ENCODE measurements at regions not wholly inside any gene's neighbourhood (a gene's known extent, or its start where the extent isn't known, plus 50 kb on each side); places are given as distances from the start of the nearest gene placed in this dataset.
A peak's percentile ranks its signal among the peaks of the same experiment; 100 is the strongest.

DNA sequence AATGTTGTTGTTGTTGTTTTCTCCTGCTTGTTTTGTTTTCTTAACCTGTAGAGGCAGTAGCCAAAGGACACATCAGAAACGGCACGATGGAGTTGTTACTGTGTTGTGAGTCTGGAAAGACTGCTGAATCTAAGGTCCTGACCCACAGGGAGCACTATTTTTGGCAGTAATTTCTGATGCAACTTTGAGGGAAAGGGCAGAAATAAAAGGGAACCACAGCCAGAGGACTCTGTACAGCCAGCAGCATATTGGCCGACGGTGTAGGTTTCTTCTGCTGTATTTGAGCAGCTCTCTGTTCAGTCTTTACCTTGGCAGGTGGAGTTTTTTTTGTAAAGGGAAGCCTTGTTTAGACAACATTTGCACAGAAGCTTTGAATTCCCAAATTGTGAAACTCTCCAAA lies 203.0 kb upstream of the GPR101 start:
- POLR2A ChIA-PET = no interaction called here

DNA sequence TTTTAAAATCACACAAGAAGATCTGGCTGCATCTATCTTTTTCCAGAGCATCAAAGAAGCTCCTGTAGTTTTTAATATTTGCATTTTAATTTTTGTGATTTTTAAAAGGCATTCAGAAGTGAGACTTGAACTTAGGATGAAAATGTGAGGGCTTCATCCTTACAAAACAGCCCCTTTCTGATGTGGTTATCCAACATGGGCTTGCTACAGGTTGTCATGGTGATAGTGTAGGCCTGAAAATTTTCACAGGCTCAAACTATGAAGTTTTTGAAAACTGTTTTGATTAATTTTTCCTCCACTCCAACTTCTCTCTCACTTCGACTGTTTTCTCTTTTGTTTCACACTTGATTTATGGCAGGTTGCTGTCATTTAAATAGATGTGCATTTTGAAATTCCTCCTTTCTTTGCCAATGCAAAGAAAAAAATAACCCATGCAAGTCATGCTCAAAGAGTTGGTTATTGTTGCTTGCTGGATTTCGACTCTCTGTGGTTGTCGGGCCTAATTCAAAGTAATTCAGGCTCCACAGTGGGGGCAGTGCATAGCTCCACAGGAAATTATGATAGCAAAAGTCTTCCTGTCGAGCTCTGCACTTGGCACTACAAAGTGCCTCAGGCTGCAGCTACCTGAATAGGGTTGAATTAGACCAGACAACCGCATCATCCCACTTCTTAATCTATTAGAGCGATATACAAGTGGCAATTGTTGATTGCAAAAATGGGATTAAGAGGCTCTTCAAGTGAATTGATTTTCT lies 201.0 kb upstream of the GPR101 start:
- Mint-ChIP-seq H3K9me3 (no peaks in the 10 kb centered on the region), H3K36me3 (no peaks in the 10 kb centered on the region), H3K4me1 (ENCODE audit: low read depth) (peaks cover 16% of the 10 kb centered on the region), H3K27me3 (no peaks in the 10 kb centered on the region), H3K4me3 (no peak overlapping the region), H3K27ac (no peak overlapping the region)
- CTCF ChIA-PET = no interaction called here
- intact Hi-C loops (cut with micrococcal nuclease) = no loop called here
- DNase-seq = no peak
- POLR2A ChIA-PET = no interaction called here

More for the DNA sequence above, 203.0 kb upstream of the GPR101 start:
- CTCF ChIA-PET = no interaction called here
- Mint-ChIP-seq H3K27me3 (no peaks in the 10 kb centered on the region), H3K4me1 (ENCODE audit: low read depth) (peaks cover 16% of the 10 kb centered on the region), H3K36me3 (no peaks in the 10 kb centered on the region), H3K9me3 (no peaks in the 10 kb centered on the region), H3K27ac (no peak overlapping the region), H3K4me3 (no peak overlapping the region)
- no peak for DNase-seq
- intact Hi-C loops (cut with micrococcal nuclease) = no loop called here

DNA sequence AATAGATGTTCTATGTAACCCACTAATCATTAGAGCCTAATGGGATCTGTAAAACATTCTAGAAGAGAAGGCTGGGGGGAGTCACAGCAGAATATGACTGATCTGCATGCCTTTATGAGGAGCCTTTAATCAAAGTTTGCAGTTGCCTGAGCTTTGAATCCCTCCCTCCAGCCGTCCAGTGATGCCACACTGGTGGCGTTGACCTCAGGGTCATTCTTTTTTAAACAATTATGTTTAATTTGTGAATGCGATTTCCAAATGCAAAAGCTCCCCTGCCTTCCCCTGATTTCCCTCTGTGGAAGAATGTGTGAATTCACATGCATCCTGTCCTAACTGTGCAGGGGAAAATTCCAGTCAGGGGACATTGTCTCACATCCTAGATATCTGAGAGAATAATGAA lies 199.7 kb upstream of the GPR101 start:
- no peak overlapping the region for H3K27ac Mint-ChIP-seq
- ChIA-PET POLR2A (no interaction called here), CTCF (no interaction called here)
- H3K36me3 Mint-ChIP-seq = no peaks in the 10 kb centered on the region
- H3K4me3 Mint-ChIP-seq = no peak overlapping the region
- peaks cover 16% of the 10 kb centered on the region for H3K4me1 Mint-ChIP-seq (ENCODE audit: low read depth)
- intact Hi-C loops (cut with micrococcal nuclease) = no loop called here
- no peak for DNase-seq
- no peaks in the 10 kb centered on the region for H3K9me3 Mint-ChIP-seq
- H3K27me3 Mint-ChIP-seq = no peaks in the 10 kb centered on the region

DNA sequence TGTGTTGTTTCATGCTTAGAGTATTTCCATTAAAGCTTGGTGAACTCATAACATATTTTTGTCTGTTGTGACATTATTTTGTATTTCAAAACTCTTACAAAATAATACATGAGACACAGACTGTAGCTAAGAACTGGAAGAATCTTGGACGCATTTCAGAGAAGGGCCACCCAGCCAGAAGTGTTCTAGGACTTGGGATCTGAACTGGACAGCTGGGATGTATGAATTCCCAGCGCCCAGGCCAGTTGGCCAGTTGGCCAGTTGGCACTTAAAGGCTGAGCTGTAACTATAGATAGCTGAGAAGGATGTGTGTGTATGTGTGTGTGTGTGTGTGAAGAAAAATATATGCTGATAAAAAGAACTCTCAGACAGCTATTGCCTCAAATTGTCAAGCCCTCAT lies 193.4 kb upstream of the GPR101 start:
- H3K27me3 Mint-ChIP-seq = no peaks in the 10 kb centered on the region
- CTCF ChIA-PET = no interaction called here
- intact Hi-C loops (cut with micrococcal nuclease) = no loop called here

DNA sequence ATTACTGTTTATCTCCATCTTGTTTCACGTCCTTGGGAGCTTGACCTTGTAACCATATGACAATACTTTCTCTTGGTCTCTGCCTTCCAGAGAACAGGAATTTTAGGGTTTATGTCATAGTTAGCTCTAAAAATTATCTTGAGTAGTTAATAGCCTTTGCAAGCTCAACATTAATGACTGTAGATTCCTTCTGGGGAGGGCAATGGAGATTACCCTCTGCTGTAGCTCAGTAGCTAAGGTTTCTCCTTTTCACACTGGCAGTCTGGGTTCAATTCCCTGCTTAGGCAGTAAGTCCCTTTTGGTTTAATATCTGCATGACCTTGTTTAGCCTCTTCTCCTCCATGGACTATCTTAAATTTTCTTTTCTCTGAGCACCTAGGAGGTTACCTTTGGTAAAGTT lies 181.7 kb upstream of the GPR101 start:
- Mint-ChIP-seq H3K27me3 (no peaks in the 10 kb centered on the region), H3K4me3 (no peak overlapping the region), H3K9me3 (no peaks in the 10 kb centered on the region), H3K27ac (no peak overlapping the region), H3K4me1 (ENCODE audit: low read depth) (no peaks in the 10 kb centered on the region), H3K36me3 (no peaks in the 10 kb centered on the region)
- POLR2A ChIA-PET = no interaction called here
- DNase-seq = no peak
- CTCF ChIA-PET = no interaction called here
- intact Hi-C loops (cut with micrococcal nuclease) = no loop called here

More for the DNA sequence above, 193.4 kb upstream of the GPR101 start:
- no peak overlapping the region for H3K4me3 Mint-ChIP-seq
- no peaks in the 10 kb centered on the region for H3K36me3 Mint-ChIP-seq
- H3K9me3 Mint-ChIP-seq = peaks cover 9% of the 10 kb centered on the region
- no peaks in the 10 kb centered on the region for H3K4me1 Mint-ChIP-seq (ENCODE audit: low read depth)
- no peak overlapping the region for H3K27ac Mint-ChIP-seq
- POLR2A ChIA-PET = no interaction called here
- DNase-seq = no peak

DNA sequence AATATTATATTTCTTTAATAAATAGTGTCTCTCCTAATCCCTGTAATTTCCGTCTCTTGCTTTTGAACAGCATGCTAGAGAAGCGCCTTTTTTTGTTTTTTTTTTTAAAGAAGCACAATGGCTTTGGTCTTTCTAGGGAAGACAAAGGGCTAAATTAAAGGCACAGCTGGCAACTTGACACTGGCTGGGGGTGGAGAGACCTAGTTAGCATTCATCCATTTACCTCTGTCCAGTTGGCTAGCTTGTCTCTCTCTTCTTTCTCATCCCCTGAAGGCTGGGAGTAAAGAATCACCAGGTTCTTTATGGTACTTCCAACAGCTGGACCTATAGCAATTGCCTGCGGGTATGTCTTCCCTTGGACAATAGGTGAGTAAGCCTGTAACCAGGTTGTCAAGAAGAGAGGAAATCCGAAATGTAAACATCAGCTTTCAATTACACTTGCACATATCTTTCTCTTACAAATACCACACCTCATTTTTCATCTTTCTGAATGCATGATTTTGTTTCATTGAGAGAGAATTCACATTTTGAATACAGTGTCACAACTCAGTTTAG lies 178.4 kb upstream of the GPR101 start:
- no peak overlapping the region for H3K4me3 Mint-ChIP-seq
- POLR2A ChIA-PET = no interaction called here
- intact Hi-C loops (cut with micrococcal nuclease) = no loop called here
- CTCF ChIA-PET = no interaction called here
- no peaks in the 10 kb centered on the region for H3K36me3 Mint-ChIP-seq
- DNase-seq = no peak
- no peak overlapping the region for H3K27ac Mint-ChIP-seq
- H3K4me1 Mint-ChIP-seq (ENCODE audit: low read depth) = no peaks in the 10 kb centered on the region
- no peaks in the 10 kb centered on the region for H3K9me3 Mint-ChIP-seq
- H3K27me3 Mint-ChIP-seq = no peaks in the 10 kb centered on the region

DNA sequence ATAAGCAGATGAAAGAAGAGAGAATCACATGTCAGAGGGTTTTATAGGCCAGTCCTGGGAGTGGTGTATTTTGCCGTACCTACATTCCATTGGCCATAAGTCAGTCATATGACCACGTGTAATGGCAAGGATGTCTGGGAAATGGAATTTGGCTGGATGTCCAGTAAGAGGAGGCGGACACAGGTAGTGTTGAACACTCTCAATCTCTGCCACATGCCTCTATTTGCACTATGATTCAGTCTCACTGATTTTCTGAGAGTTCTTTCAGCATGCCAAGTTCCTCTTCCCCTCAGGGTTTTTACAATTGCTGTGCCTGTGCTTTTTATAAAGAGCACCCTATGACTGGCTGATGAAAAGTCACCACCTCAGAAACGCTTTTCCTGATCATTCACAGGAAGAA lies 164.2 kb upstream of the GPR101 start:
- ChIA-PET CTCF (interaction anchor here (1.1 kb wide), 1 partner anchor 243 kb away, joined by 4 read pairs; no protein-coding TSS in a partner anchor), POLR2A (no interaction called here)
- Mint-ChIP-seq H3K27ac (no peak overlapping the region), H3K9me3 (no peaks in the 10 kb centered on the region), H3K27me3 (peaks cover 2% of the 10 kb centered on the region), H3K4me1 (ENCODE audit: low read depth) (no peaks in the 10 kb centered on the region), H3K4me3 (no peak overlapping the region), H3K36me3 (no peaks in the 10 kb centered on the region)
- DNase-seq = no peak
- intact Hi-C loops (cut with micrococcal nuclease) = no loop called here

DNA sequence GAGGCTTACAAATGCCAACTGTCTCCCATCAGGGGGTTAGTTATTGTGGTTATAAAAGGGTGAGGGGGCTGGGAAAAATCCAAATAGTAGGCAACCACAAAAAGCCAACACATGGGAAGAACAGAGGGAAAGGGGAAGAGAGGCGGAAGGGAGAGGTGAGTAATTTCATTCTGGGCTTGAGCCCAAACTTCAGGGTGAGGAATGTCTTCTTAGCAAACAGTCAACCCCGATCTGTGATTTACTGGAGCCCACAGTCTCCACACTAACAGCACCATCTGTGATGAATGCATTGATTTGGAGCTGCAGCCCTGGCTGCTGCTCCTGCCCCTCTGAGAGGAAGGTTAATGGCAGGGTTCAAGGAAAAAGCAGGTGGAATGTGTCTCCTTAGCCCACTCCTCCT lies 162.2 kb upstream of the GPR101 start:
- H3K4me3 Mint-ChIP-seq = no peak overlapping the region
- no peak overlapping the region for H3K27ac Mint-ChIP-seq
- no peaks in the 10 kb centered on the region for H3K9me3 Mint-ChIP-seq
- intact Hi-C loops (cut with micrococcal nuclease) = no loop called here
- no peaks in the 10 kb centered on the region for H3K36me3 Mint-ChIP-seq
- H3K4me1 Mint-ChIP-seq (ENCODE audit: low read depth) = no peaks in the 10 kb centered on the region
- peaks cover 3% of the 10 kb centered on the region for H3K27me3 Mint-ChIP-seq
- ChIA-PET POLR2A (no interaction called here), CTCF (interaction anchor here (0.6 to 3.1 kb wide), 3 partner anchors 9 to 242 kb away, joined by 3 to 17 read pairs (median 3); no protein-coding TSS in a partner anchor)
- no peak for DNase-seq

DNA sequence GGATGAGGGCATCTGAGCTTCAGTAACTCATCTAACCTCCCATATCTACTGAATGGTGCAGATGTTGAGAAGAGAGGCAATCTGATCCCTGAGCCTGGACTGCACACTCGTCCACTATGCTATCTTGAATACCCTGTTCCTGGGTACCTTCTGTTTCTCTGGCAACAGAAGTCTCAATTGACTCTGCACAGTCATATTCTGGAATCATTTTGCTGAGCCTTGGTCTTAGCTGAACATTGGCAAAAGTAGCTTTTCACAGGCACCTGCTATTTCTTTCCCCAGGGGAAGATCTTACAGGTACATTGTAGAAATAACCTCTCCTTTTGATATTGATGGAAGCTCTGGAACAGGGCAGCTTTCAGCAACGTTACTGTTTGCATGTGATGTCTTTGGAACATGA lies 161.5 kb upstream of the GPR101 start:
- CTCF ChIA-PET = interaction anchor here (1.0 to 3.1 kb wide), 5 partner anchors 9 to 241 kb away, joined by 3 to 17 read pairs (median 3); no protein-coding TSS in a partner anchor
- H3K27me3 Mint-ChIP-seq = peaks cover 3% of the 10 kb centered on the region
- POLR2A ChIA-PET = no interaction called here
- H3K4me1 Mint-ChIP-seq (ENCODE audit: low read depth) = no peaks in the 10 kb centered on the region
- H3K4me3 Mint-ChIP-seq = no peak overlapping the region
- no peaks in the 10 kb centered on the region for H3K36me3 Mint-ChIP-seq
- intact Hi-C loops (cut with micrococcal nuclease) = no loop called here
- no peak for DNase-seq
- H3K9me3 Mint-ChIP-seq = no peaks in the 10 kb centered on the region
- no peak overlapping the region for H3K27ac Mint-ChIP-seq

DNA sequence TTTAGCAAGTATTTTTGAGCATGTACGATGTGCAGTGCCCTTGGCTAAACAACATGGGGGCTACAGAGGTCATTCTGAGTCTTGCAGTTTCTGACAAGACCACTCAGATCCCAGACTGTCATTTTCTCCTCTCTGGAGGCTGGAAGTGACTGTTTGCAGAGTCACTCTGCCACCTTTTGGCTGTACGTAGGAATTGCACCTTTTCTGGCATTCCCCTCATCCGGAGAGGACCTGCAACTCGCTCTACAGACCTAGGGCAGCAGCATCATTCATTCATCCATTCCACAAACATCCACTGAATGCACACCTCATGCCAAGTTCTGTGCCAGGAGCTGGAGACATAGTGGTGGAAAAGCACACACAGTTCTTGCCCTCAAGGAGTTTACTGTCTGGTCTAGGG lies 160.4 kb upstream of the GPR101 start:
- H3K27me3 Mint-ChIP-seq = peaks cover 1% of the 10 kb centered on the region
- intact Hi-C loops (cut with micrococcal nuclease) = loop anchor here (1.0 kb wide), 1 partner anchor 240 kb away; no protein-coding TSS in a partner anchor
- no peak overlapping the region for H3K4me3 Mint-ChIP-seq
- H3K36me3 Mint-ChIP-seq = no peaks in the 10 kb centered on the region
- ChIA-PET CTCF (interaction anchor here (0.5 to 3.1 kb wide), 8 partner anchors 27 to 246 kb away, joined by 3 to 17 read pairs (median 4); no protein-coding TSS in a partner anchor), POLR2A (no interaction called here)
- H3K4me1 Mint-ChIP-seq (ENCODE audit: low read depth) = no peaks in the 10 kb centered on the region
- no peaks in the 10 kb centered on the region for H3K9me3 Mint-ChIP-seq
- peak; percentile 18 for DNase-seq
- H3K27ac Mint-ChIP-seq = no peak overlapping the region

DNA sequence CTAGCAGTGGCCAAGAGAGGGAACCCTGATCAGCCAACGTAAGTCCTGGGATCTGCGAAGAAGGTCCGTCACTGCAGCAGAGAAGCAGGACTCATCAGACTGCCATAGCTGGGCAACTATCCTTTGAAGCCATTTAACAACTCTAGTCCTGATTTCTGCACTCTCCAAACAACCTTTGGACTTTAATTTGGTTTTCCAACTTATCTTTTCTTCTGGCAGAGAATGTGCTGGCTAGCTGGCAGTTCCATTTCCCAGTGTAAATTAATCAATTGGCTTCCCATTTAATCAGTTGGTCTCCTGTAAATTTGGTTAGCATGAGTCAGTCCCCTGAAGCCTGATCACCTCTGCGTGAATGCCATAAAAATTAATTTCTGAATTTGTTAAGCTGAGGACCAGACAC lies 153.7 kb upstream of the GPR101 start:
- Mint-ChIP-seq H3K27ac (no peak overlapping the region), H3K9me3 (no peaks in the 10 kb centered on the region), H3K4me1 (ENCODE audit: low read depth) (no peaks in the 10 kb centered on the region), H3K36me3 (no peaks in the 10 kb centered on the region), H3K4me3 (no peak overlapping the region), H3K27me3 (peaks cover under 1% of the 10 kb centered on the region)
- no peak for DNase-seq
- intact Hi-C loops (cut with micrococcal nuclease) = no loop called here
- ChIA-PET CTCF (no interaction called here), POLR2A (no interaction called here)

DNA sequence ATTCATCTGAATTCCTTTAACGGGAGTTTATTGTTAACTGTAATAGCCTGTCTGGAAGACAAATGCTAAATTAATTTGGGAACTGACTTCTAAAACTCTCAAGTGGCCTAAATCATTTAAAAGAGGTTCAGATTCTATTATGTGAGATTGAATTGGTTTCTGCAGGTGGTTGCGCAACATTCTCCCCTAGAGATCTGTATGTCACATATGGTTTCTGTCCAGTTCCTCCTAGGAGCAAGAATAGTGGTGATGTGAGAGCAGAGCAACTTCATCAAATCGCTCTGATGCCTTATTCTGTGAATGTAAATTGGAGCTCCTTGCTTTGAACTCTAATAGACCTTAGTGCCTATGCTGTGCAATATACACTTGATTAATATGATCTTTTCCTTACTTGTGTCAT lies 144.6 kb upstream of the GPR101 start:
- Mint-ChIP-seq H3K27ac (no peak overlapping the region), H3K4me1 (ENCODE audit: low read depth) (no peaks in the 10 kb centered on the region), H3K9me3 (no peaks in the 10 kb centered on the region), H3K36me3 (no peaks in the 10 kb centered on the region), H3K27me3 (peaks cover 5% of the 10 kb centered on the region), H3K4me3 (no peak overlapping the region)
- intact Hi-C loops (cut with micrococcal nuclease) = no loop called here
- ChIA-PET CTCF (interaction anchor here (1.2 kb wide), 1 partner anchor 12 kb away, joined by 3 read pairs; no protein-coding TSS in a partner anchor), POLR2A (no interaction called here)
- no peak for DNase-seq
